HepG2 (cell line): ENCODE measurements at regions not wholly inside any gene's neighbourhood (a gene's known extent, or its start where the extent isn't known, plus 50 kb on each side); places are given as distances from the start of the nearest gene placed in this dataset.

ENCODE experiments used
- ATAC-seq: fragments of 200-7000 bp; cut with Tn5 transposase; 3 replicates; pipeline ENCODE4 v1.9.1; 2020; ENCODE audit warnings: mild to moderate bottlenecking, moderate library complexity
- BruUV-seq: library from RNA; stranded (reverse); fragments of 400-500 nt; replicated peaks from 2 replicates; lab custom pipeline; 2021; lab: Mats Ljungman, UMichigan
- CTCF ChIA-PET: fragments of 300-600 bp; formaldehyde crosslinking; extraction: SDS; loops from one replicate; lab custom pipeline; 2021; ENCODE audit warnings: low total read pairs, inconsistent platforms, low intra/inter-chr PET ratio; lab: Yijun Ruan, JAX
- POLR2A ChIA-PET: fragments of 350-600 bp; sonication (Branson Sonifier 250); formaldehyde crosslinking; loops from one replicate; lab custom pipeline; 2020; ENCODE audit warnings: antibody characterized with exemption, inconsistent platforms; lab: Yijun Ruan, JAX
- DNase-seq: peaks from one replicate; pipeline ENCODE4 v3.0.0-alpha.2; 2015; ENCODE audit warnings: low spot score
- FAIRE-seq: peaks from 3 replicates; lab custom pipeline; 2011; peaks lifted over from hg19 to GRCh38; lab: Jason Lieb, UNC
- H2AFZ ChIP-seq: one replicate; pipeline ENCODE4 v1.6.1; 2011; ENCODE audit warnings: low read length, inconsistent platforms
- H3K27ac ChIP-seq: fragments of 300-600 bp; 3 replicates; pipeline ENCODE4 v1.8.0; 2011; ENCODE audit warnings: mixed run types, mild to moderate bottlenecking, mixed read lengths, low read length, inconsistent platforms; ENCODE audit not compliant: insufficient read depth; ENCODE audit errors: extremely low read length
- H3K27me3 ChIP-seq, 2 experiments: fragments of 200-600 bp in 1 of 2; 2 replicates in 1 of 2; 3 replicates in 1 of 2; pipeline versions ENCODE4 v1.6.0 to v1.8.0; 2011; ENCODE audit warnings: low read length in 2 of 2, mild to moderate bottlenecking in 2 of 2, moderate library complexity in 2 of 2, inconsistent platforms in 1 of 2; ENCODE audit not compliant: insufficient read depth in 2 of 2, control insufficient read depth in 1 of 2
- H3K36me3 ChIP-seq, 2 experiments: fragments of 200-600 bp in 1 of 2; replicated peaks in 1 of 2; 2 replicates in 1 of 2; 3 replicates in 1 of 2; pipeline versions ENCODE4 v1.5.1 to v1.8.0; 2011; ENCODE audit warnings: low read length in 2 of 2, inconsistent platforms in 1 of 2; ENCODE audit not compliant: insufficient read depth in 2 of 2, control insufficient read depth in 1 of 2
- H3K4me1 ChIP-seq: 2 replicates; pipeline ENCODE4 v1.5.1; 2012; ENCODE audit warnings: low read length, inconsistent platforms; ENCODE audit not compliant: insufficient read depth
- H3K4me2 ChIP-seq: 2 replicates; pipeline ENCODE4 v1.6.0; 2011; ENCODE audit warnings: low read depth, low read length, inconsistent platforms
- H3K4me3 ChIP-seq, 3 experiments: fragments of 200-600 bp in 1 of 3; sonication (generic), shearing (Covaris generic) in 1 of 3; replicated peaks in 1 of 3; 2 replicates each; pipeline ENCODE4 v1.5.1; 2011 to 2016; ENCODE audit warnings: low read length in 3 of 3, inconsistent platforms in 2 of 3, low read depth in 2 of 3, mild to moderate bottlenecking in 2 of 3, control low read depth in 1 of 3, mixed read lengths in 1 of 3; ENCODE audit not compliant: insufficient read depth in 1 of 3
- H3K79me2 ChIP-seq: one replicate; pipeline ENCODE4 v1.6.1; 2011; ENCODE audit warnings: low read length, inconsistent platforms; ENCODE audit not compliant: insufficient read depth
- H3K9ac ChIP-seq: 2 replicates; pipeline ENCODE4 v1.6.0; 2011; ENCODE audit warnings: mild to moderate bottlenecking, low read depth, low read length, inconsistent platforms; ENCODE audit not compliant: insufficient read depth
- H3K9me3 ChIP-seq: 2 replicates; pipeline ENCODE4 v1.5.1; 2012; ENCODE audit warnings: mild to moderate bottlenecking, low read length
- H4K20me1 ChIP-seq: 2 replicates; pipeline ENCODE4 v1.6.0; 2011; ENCODE audit warnings: inconsistent platforms, mild to moderate bottlenecking, low read length, moderate library complexity; ENCODE audit not compliant: insufficient read depth
- CC2D1A ChIP-seq: sonication (generic); formaldehyde crosslinking; IDR thresholded peaks from 2 replicates; pipeline ENCODE4 v1.8.1; 2023; ENCODE audit warnings: mild to moderate bottlenecking, missing genetic modification reagents
- GTF2F1 ChIP-seq: fragments of 150-350 bp; IDR thresholded peaks from 2 replicates; pipeline ENCODE4 v1.6.1; 2014; ENCODE audit warnings: low read length
- MBD4 ChIP-seq: IDR thresholded peaks from 2 replicates; pipeline ENCODE4 v1.6.1; 2012; ENCODE audit warnings: low read length, inconsistent platforms, borderline replicate concordance
- NCOA5 ChIP-seq: sonication (generic); formaldehyde crosslinking; IDR thresholded peaks from 2 replicates; pipeline ENCODE4 v1.4.0; 2020; ENCODE audit warnings: missing genetic modification reagents
- ZBTB21 ChIP-seq: sonication (generic); formaldehyde crosslinking; IDR thresholded peaks from 2 replicates; pipeline ENCODE4 v1.4.0; 2020; ENCODE audit warnings: missing genetic modification reagents
- WGBS: methylation state at CpG from one replicate; pipeline ENCODE4 v1.1.6; 2017; ENCODE audit warnings: low lambda C conversion rate; 5-methylcytosine and 5-hydroxymethylcytosine counted together
- in situ Hi-C: cut with HindIII; loops from 2 replicates; pipeline ENCODE4 v1.10.0; 2017; ENCODE audit warnings: low pct_unique_long_range_greater_than_20kb; ENCODE audit not compliant: extremely low pct_ligation_motif_present
- intact Hi-C: fragments of 100-400 bp; cut with micrococcal nuclease; formaldehyde crosslinking; loops from one replicate; pipeline ENCODE4 v1.10.0; 2022; ENCODE audit not compliant: unreplicated experiment
- TF ChIP-seq, protein P1 (sequence below): sonication (generic); formaldehyde crosslinking; IDR thresholded peaks from 2 replicates; pipeline ENCODE4 v1.4.0; 2020; ENCODE audit warnings: mild to moderate bottlenecking, low read depth, missing genetic modification reagents
- TF ChIP-seq, protein P2 (sequence below): IDR thresholded peaks from 2 replicates; pipeline ENCODE4 v1.6.1; 2016; ENCODE audit warnings: mild to moderate bottlenecking, missing biosample characterization, missing genetic modification reagents
- TF ChIP-seq, protein P3 (sequence below): sonication (generic); formaldehyde crosslinking; IDR thresholded peaks from 2 replicates; pipeline ENCODE4 v1.8.1; 2023; ENCODE audit warnings: mild to moderate bottlenecking, missing genetic modification reagents, borderline replicate concordance
- TF ChIP-seq, protein P4 (sequence below), 2 experiments: IDR thresholded peaks; 2 replicates each; pipeline ENCODE4 v1.6.1; 2011 to 2012; ENCODE audit warnings: low read length in 2 of 2, borderline replicate concordance in 1 of 2, low read depth in 1 of 2, mild to moderate bottlenecking in 1 of 2, moderate library complexity in 1 of 2
- TF ChIP-seq, protein P5 (sequence below): sonication (generic); formaldehyde crosslinking; IDR thresholded peaks from 2 replicates; pipeline ENCODE4 v1.4.0; 2020; ENCODE audit warnings: missing genetic modification reagents
- TF ChIP-seq, protein P6 (sequence below): sonication (generic); formaldehyde crosslinking; conservative IDR thresholded peaks from 2 replicates; pipeline ENCODE4 v1.4.0; 2020; ENCODE audit warnings: missing genetic modification reagents
- TF ChIP-seq, protein P7 (sequence below): sonication (generic); formaldehyde crosslinking; IDR thresholded peaks from 2 replicates; pipeline ENCODE4 v1.5.1; 2020; ENCODE audit warnings: missing genetic modification reagents, mild to moderate bottlenecking, borderline replicate concordance
- TF ChIP-seq, protein P8 (sequence below): sonication (generic); formaldehyde crosslinking; IDR thresholded peaks from 2 replicates; pipeline ENCODE4 v1.5.0; 2020; ENCODE audit warnings: missing genetic modification reagents

DNA sequence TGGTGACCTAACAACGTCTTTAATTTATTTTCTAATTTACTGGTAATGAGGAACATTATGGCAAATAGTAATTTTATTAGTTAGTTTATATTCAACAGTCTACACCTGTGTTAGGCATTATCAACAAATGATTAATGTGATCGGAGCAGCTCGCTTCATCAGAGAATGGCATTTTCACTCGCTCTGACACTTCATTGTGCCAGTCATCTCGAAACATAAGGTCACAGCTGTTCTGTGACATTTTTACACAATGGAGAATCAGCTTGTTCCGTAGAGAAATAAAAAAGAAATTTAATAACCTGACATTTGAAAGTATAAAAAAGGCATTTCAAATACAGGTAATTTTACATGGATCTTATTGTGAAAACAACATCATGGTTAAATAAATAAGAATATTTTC is 858.4 kb downstream of the SLITRK6 start:
- no peak overlapping the region for H3K4me2 ChIP-seq
- ChIA-PET POLR2A (no interaction called here), CTCF (no interaction called here)
- H3K27me3 ChIP-seq: no peaks in the 10 kb centered on the region
- no peaks in the 10 kb centered on the region for H3K79me2 ChIP-seq
- no peak overlapping the region for H3K27ac ChIP-seq
- DNase-seq (no peak), ATAC-seq (no peak), FAIRE-seq (no peak)
- H3K9ac ChIP-seq: no peak overlapping the region
- no peak overlapping the region for H2AFZ ChIP-seq
- no TSS peak for BruUV-seq
- 20% methylated on average over 6 of the region's 6 CpGs for WGBS
- intact Hi-C loops (no loop called here), in situ Hi-C loops (no loop called here)
- no peaks in the 10 kb centered on the region for H4K20me1 ChIP-seq
- H3K36me3 ChIP-seq: no peaks in the 10 kb centered on the region
- H3K4me3 ChIP-seq: no peak overlapping the region
- TF ChIP-seq, protein P1, sequence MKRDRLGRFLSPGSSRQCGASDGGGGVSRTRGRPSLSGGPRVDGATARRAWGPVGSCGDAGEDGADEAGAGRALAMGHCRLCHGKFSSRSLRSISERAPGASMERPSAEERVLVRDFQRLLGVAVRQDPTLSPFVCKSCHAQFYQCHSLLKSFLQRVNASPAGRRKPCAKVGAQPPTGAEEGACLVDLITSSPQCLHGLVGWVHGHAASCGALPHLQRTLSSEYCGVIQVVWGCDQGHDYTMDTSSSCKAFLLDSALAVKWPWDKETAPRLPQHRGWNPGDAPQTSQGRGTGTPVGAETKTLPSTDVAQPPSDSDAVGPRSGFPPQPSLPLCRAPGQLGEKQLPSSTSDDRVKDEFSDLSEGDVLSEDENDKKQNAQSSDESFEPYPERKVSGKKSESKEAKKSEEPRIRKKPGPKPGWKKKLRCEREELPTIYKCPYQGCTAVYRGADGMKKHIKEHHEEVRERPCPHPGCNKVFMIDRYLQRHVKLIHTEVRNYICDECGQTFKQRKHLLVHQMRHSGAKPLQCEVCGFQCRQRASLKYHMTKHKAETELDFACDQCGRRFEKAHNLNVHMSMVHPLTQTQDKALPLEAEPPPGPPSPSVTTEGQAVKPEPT: no peak
- TF ChIP-seq, protein P2, sequence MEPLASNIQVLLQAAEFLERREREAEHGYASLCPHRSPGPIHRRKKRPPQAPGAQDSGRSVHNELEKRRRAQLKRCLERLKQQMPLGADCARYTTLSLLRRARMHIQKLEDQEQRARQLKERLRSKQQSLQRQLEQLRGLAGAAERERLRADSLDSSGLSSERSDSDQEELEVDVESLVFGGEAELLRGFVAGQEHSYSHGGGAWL (CRISPR knock-in tag): no peak
- TF ChIP-seq CC2D1A (CRISPR knock-in tag) (no peak), MBD4 (no peak), NCOA5 (CRISPR knock-in tag) (no peak), ZBTB21 (CRISPR knock-in tag) (no peak), GTF2F1 (no peak)
- TF ChIP-seq, protein P3, sequence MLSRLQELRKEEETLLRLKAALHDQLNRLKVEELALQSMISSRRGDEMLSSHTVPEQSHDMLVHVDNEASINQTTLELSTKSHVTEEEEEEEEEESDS: no peak
- TF ChIP-seq, protein P4, sequence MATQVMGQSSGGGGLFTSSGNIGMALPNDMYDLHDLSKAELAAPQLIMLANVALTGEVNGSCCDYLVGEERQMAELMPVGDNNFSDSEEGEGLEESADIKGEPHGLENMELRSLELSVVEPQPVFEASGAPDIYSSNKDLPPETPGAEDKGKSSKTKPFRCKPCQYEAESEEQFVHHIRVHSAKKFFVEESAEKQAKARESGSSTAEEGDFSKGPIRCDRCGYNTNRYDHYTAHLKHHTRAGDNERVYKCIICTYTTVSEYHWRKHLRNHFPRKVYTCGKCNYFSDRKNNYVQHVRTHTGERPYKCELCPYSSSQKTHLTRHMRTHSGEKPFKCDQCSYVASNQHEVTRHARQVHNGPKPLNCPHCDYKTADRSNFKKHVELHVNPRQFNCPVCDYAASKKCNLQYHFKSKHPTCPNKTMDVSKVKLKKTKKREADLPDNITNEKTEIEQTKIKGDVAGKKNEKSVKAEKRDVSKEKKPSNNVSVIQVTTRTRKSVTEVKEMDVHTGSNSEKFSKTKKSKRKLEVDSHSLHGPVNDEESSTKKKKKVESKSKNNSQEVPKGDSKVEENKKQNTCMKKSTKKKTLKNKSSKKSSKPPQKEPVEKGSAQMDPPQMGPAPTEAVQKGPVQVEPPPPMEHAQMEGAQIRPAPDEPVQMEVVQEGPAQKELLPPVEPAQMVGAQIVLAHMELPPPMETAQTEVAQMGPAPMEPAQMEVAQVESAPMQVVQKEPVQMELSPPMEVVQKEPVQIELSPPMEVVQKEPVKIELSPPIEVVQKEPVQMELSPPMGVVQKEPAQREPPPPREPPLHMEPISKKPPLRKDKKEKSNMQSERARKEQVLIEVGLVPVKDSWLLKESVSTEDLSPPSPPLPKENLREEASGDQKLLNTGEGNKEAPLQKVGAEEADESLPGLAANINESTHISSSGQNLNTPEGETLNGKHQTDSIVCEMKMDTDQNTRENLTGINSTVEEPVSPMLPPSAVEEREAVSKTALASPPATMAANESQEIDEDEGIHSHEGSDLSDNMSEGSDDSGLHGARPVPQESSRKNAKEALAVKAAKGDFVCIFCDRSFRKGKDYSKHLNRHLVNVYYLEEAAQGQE (IDR thresholded peaks at IDR 0.05; ENCODE audit: borderline replicate concordance in 1 of 2, low read depth in 1 of 2, low read length in 2 of 2): no peak
- TF ChIP-seq, protein P5, sequence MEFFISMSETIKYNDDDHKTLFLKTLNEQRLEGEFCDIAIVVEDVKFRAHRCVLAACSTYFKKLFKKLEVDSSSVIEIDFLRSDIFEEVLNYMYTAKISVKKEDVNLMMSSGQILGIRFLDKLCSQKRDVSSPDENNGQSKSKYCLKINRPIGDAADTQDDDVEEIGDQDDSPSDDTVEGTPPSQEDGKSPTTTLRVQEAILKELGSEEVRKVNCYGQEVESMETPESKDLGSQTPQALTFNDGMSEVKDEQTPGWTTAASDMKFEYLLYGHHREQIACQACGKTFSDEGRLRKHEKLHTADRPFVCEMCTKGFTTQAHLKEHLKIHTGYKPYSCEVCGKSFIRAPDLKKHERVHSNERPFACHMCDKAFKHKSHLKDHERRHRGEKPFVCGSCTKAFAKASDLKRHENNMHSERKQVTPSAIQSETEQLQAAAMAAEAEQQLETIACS: no peak
- TF ChIP-seq, protein P6, sequence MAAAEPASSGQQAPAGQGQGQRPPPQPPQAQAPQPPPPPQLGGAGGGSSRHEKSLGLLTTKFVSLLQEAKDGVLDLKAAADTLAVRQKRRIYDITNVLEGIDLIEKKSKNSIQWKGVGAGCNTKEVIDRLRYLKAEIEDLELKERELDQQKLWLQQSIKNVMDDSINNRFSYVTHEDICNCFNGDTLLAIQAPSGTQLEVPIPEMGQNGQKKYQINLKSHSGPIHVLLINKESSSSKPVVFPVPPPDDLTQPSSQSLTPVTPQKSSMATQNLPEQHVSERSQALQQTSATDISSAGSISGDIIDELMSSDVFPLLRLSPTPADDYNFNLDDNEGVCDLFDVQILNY: no peak
- TF ChIP-seq, protein P7, sequence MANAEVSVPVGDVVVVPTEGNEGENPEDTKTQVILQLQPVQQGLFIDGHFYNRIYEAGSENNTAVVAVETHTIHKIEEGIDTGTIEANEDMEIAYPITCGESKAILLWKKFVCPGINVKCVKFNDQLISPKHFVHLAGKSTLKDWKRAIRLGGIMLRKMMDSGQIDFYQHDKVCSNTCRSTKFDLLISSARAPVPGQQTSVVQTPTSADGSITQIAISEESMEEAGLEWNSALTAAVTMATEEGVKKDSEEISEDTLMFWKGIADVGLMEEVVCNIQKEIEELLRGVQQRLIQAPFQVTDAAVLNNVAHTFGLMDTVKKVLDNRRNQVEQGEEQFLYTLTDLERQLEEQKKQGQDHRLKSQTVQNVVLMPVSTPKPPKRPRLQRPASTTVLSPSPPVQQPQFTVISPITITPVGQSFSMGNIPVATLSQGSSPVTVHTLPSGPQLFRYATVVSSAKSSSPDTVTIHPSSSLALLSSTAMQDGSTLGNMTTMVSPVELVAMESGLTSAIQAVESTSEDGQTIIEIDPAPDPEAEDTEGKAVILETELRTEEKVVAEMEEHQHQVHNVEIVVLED (CRISPR knock-in tag): no peak
- TF ChIP-seq, protein P8, sequence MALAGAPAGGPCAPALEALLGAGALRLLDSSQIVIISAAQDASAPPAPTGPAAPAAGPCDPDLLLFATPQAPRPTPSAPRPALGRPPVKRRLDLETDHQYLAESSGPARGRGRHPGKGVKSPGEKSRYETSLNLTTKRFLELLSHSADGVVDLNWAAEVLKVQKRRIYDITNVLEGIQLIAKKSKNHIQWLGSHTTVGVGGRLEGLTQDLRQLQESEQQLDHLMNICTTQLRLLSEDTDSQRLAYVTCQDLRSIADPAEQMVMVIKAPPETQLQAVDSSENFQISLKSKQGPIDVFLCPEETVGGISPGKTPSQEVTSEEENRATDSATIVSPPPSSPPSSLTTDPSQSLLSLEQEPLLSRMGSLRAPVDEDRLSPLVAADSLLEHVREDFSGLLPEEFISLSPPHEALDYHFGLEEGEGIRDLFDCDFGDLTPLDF (CRISPR knock-in tag): no peak
- no peaks in the 10 kb centered on the region for H3K4me1 ChIP-seq
- H3K9me3 ChIP-seq: no peaks in the 10 kb centered on the region
